Tongue (tissue), 1 donor: ENCODE measurements at regions not wholly inside any gene's neighbourhood (a gene's known extent, or its start where the extent isn't known, plus 50 kb on each side); places are given as distances from the start of the nearest gene placed in this dataset.
A peak's percentile ranks its signal among the peaks of the same experiment; 100 is the strongest.

Experiments used
- DNase-seq: peaks from one replicate; pipeline ENCODE4 v3.0.0-alpha.2; 2015

- no peak for DNase-seq
Observed at GRCh38 chr1:2934156-2934540, 87.1 kb upstream of the ACTRT2 start.

GRCh38 chr1:2934642-2935081 is 86.6 kb upstream of the ACTRT2 start:
- DNase-seq: no peak

GRCh38 chr1:2935184-2935583 is 86.1 kb upstream of the ACTRT2 start:
- no peak for DNase-seq

GRCh38 chr1:2935751-2936390 is 85.4 kb upstream of the ACTRT2 start:
- DNase-seq: no peak

- no peak for DNase-seq
Observed at GRCh38 chr1:2936559-2937515, 84.4 kb upstream of the ACTRT2 start.

- DNase-seq: no peak
Observed at GRCh38 chr1:2937805-2938204, 83.5 kb upstream of the ACTRT2 start.

GRCh38 chr1:2939041-2939552 is 82.2 kb upstream of the ACTRT2 start:
- no peak for DNase-seq

- DNase-seq: no peak
Observed at GRCh38 chr1:2940178-2940577, 81.1 kb upstream of the ACTRT2 start.

GRCh38 chr1:2941040-2941439 is 80.2 kb upstream of the ACTRT2 start:
- DNase-seq: no peak

GRCh38 chr1:2941907-2942306 is 79.4 kb upstream of the ACTRT2 start:
- no peak for DNase-seq

- no peak for DNase-seq
Observed at GRCh38 chr1:2942410-2942809, 78.9 kb upstream of the ACTRT2 start.

- DNase-seq: no peak
Observed at GRCh38 chr1:2943686-2944260, 77.5 kb upstream of the ACTRT2 start.

- DNase-seq: no peak
Observed at GRCh38 chr1:2944705-2945104, 76.6 kb upstream of the ACTRT2 start.

GRCh38 chr1:2945821-2946231 is 75.4 kb upstream of the ACTRT2 start:
- no peak for DNase-seq

GRCh38 chr1:2946291-2946690 is 75.0 kb upstream of the ACTRT2 start:
- no peak for DNase-seq

- no peak for DNase-seq
Observed at GRCh38 chr1:2946999-2947690, 74.1 kb upstream of the ACTRT2 start.

GRCh38 chr1:2948001-2948750 is 73.1 kb upstream of the ACTRT2 start:
- no peak for DNase-seq

- DNase-seq: peak; percentile 57
Observed at GRCh38 chr1:2948751-2949680, 72.3 kb upstream of the ACTRT2 start.

GRCh38 chr1:2949966-2950925 is 71.0 kb upstream of the ACTRT2 start:
- DNase-seq: no peak
